GM23338 (cell line): ENCODE measurements at regions not wholly inside any gene's neighbourhood (a gene's known extent, or its start where the extent isn't known, plus 50 kb on each side); places are given as distances from the start of the nearest gene placed in this dataset.

Experiments used
- ATAC-seq: fragments of 200-7000 bp; cut with Tn5 transposase; 3 replicates; pipeline ENCODE4 v1.9.1; 2020
- DNase-seq: peaks from one replicate; pipeline ENCODE4 v3.0.0-alpha.2; 2015; ENCODE audit warnings: low spot score
- H2AFZ ChIP-seq: fragments of 200-600 bp; sonication (generic); 2 replicates; pipeline ENCODE4 v1.8.0; 2016; ENCODE audit warnings: antibody characterized with exemption, mild to moderate bottlenecking, moderate library complexity
- H3F3A ChIP-seq: fragments of 200-600 bp; sonication (generic); replicated peaks from 2 replicates; pipeline ENCODE4 v1.8.0; 2017; ENCODE audit warnings: antibody characterized with exemption, mixed run types, low read depth
- H3K27ac ChIP-seq: fragments of 200-600 bp; sonication (generic); 2 replicates; pipeline ENCODE4 v1.6.1; 2016; ENCODE audit warnings: low read depth
- H3K27me3 ChIP-seq: fragments of 200-600 bp; sonication (generic); 2 replicates; pipeline ENCODE4 v1.8.0; 2016; ENCODE audit warnings: mild to moderate bottlenecking, mixed run types, moderate library complexity; ENCODE audit not compliant: insufficient read depth
- H3K36me3 ChIP-seq: fragments of 200-600 bp; sonication (generic); 2 replicates; pipeline ENCODE4 v1.8.0; 2016; ENCODE audit warnings: mild to moderate bottlenecking; ENCODE audit not compliant: insufficient read depth
- H3K4me1 ChIP-seq: fragments of 200-600 bp; sonication (generic); 2 replicates; pipeline ENCODE4 v1.8.0; 2016; ENCODE audit warnings: mild to moderate bottlenecking, moderate library complexity; ENCODE audit not compliant: insufficient read depth
- H3K4me2 ChIP-seq: fragments of 200-600 bp; sonication (generic); 2 replicates; pipeline ENCODE4 v1.7.1; 2017; ENCODE audit warnings: mixed run types
- H3K4me3 ChIP-seq: fragments of 200-600 bp; sonication (generic); 2 replicates; pipeline ENCODE4 v1.6.1; 2016; ENCODE audit warnings: mixed run types
- H3K79me2 ChIP-seq: fragments of 200-600 bp; sonication (generic); replicated peaks from 2 replicates; pipeline ENCODE4 v1.8.0; 2017; ENCODE audit warnings: mild to moderate bottlenecking; ENCODE audit not compliant: insufficient read depth
- H3K9me2 ChIP-seq: fragments of 200-600 bp; sonication (generic); 2 replicates; pipeline ENCODE4 v1.8.0; 2017; ENCODE audit not compliant: insufficient read depth
- H4K20me1 ChIP-seq: fragments of 200-600 bp; sonication (generic); replicated peaks from 2 replicates; pipeline ENCODE4 v1.8.0; 2017; ENCODE audit warnings: mild to moderate bottlenecking; ENCODE audit not compliant: insufficient read depth
- H3K27ac Mint-ChIP-seq: 2 replicates; pipeline ENCODE4 v1.8.0; 2020; ENCODE audit warnings: inconsistent platforms, mild to moderate bottlenecking, moderate library complexity, mixed read lengths
- H3K27me3 Mint-ChIP-seq: 3 replicates; pipeline ENCODE4 v1.8.0; 2022; ENCODE audit warnings: low read depth, mild to moderate bottlenecking, moderate library complexity, mixed read lengths, inconsistent platforms; ENCODE audit not compliant: insufficient read depth, poor library complexity
- H3K36me3 Mint-ChIP-seq: 3 replicates; pipeline ENCODE4 v1.8.0; 2021; ENCODE audit warnings: low read depth, mild to moderate bottlenecking, inconsistent platforms, moderate library complexity, mixed read lengths
- H3K4me1 Mint-ChIP-seq: 3 replicates; pipeline ENCODE4 v1.8.0; 2020; ENCODE audit warnings: mild to moderate bottlenecking, inconsistent platforms, mixed read lengths
- H3K4me3 Mint-ChIP-seq: 3 replicates; pipeline ENCODE4 v1.8.0; 2021; ENCODE audit warnings: moderate library complexity, mild to moderate bottlenecking, inconsistent platforms, mixed read lengths
- H3K9me3 Mint-ChIP-seq: 3 replicates; pipeline ENCODE4 v1.8.0; 2020; ENCODE audit warnings: moderate library complexity, mild to moderate bottlenecking, inconsistent platforms, mixed read lengths
- CREB1 ChIP-seq: fragments of 250-450 bp; sonication (Bioruptor Pico); IDR thresholded peaks from 2 replicates; pipeline ENCODE4 v1.5.0; 2020; ENCODE audit warnings: low read depth, mild to moderate bottlenecking, moderate library complexity
- EZH2 ChIP-seq: fragments of 200-600 bp; sonication (generic); IDR thresholded peaks from one replicate; pipeline ENCODE4 v1.8.0; 2017; ENCODE audit warnings: antibody characterized with exemption, mild to moderate bottlenecking, low read depth; ENCODE audit not compliant: unreplicated experiment
- EZH2phosphoT487 ChIP-seq: fragments of 200-600 bp; sonication (generic); IDR thresholded peaks from one replicate; pipeline ENCODE4 v1.8.1; 2018; ENCODE audit warnings: antibody characterized with exemption; ENCODE audit not compliant: unreplicated experiment
- JUNB ChIP-seq: IDR thresholded peaks from one replicate; pipeline ENCODE4 v1.6.1; 2016; ENCODE audit warnings: antibody characterized with exemption; ENCODE audit not compliant: unreplicated experiment
- NANOG ChIP-seq: IDR thresholded peaks from 2 replicates; pipeline ENCODE4 v1.6.1; 2016; ENCODE audit warnings: antibody characterized with exemption, borderline replicate concordance
- POLR2AphosphoS5 ChIP-seq: IDR thresholded peaks from 2 replicates; pipeline ENCODE4 v1.6.1; 2016; ENCODE audit warnings: antibody characterized with exemption, low read depth
- STAT1 ChIP-seq: IDR thresholded peaks from one replicate; pipeline ENCODE4 v1.6.1; 2016; ENCODE audit warnings: antibody characterized with exemption; ENCODE audit not compliant: unreplicated experiment
- ZNF331 ChIP-seq: fragments of 250-450 bp; sonication (Bioruptor Pico); IDR thresholded peaks from 2 replicates; pipeline ENCODE4 v1.5.0; 2020; ENCODE audit warnings: low read depth, mild to moderate bottlenecking, moderate library complexity
- TF ChIP-seq, protein P1 (sequence below): IDR thresholded peaks from one replicate; pipeline ENCODE4 v1.6.1; 2018; ENCODE audit warnings: antibody characterized with exemption; ENCODE audit not compliant: unreplicated experiment
- TF ChIP-seq, protein P2 (sequence below): IDR thresholded peaks from 2 replicates; pipeline ENCODE4 v1.6.1; 2016; ENCODE audit warnings: antibody characterized with exemption
- TF ChIP-seq, protein P3 (sequence below): fragments of 250-450 bp; sonication (Bioruptor Pico); IDR thresholded peaks from 2 replicates; pipeline ENCODE4 v1.5.0; 2020; ENCODE audit warnings: mild to moderate bottlenecking, moderate library complexity
- TF ChIP-seq, protein P4 (sequence below), 2 experiments: fragments of 200-600 bp in 1 of 2; sonication (generic) in 1 of 2; conservative IDR thresholded peaks; 2 replicates each; pipeline versions ENCODE4 v1.5.1 to v1.6.1; 2016 to 2017; ENCODE audit warnings: antibody characterized with exemption in 2 of 2, low read depth in 2 of 2, mild to moderate bottlenecking in 2 of 2, moderate library complexity in 1 of 2

DNA sequence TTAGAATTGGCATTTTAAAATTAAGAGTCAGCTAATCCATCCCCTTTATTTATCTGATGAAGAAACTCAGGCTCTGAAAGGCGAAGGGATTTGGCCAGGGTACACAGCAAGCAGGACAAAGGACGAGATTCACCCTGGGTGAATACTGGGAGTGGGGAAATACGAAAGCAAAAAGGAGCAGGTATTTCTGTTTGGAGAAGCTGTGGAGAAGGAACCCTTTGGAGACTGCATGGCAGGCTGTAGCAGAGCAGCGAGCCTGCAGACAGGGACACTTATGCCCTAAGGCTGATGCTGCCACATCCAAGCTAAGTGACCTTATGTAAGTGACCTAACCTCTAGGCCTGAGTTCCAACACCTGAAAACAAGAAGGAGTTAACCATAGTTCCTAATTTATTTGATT lies 207.2 kb upstream of the C1orf87 start (continued):
- TF ChIP-seq, protein P1, sequence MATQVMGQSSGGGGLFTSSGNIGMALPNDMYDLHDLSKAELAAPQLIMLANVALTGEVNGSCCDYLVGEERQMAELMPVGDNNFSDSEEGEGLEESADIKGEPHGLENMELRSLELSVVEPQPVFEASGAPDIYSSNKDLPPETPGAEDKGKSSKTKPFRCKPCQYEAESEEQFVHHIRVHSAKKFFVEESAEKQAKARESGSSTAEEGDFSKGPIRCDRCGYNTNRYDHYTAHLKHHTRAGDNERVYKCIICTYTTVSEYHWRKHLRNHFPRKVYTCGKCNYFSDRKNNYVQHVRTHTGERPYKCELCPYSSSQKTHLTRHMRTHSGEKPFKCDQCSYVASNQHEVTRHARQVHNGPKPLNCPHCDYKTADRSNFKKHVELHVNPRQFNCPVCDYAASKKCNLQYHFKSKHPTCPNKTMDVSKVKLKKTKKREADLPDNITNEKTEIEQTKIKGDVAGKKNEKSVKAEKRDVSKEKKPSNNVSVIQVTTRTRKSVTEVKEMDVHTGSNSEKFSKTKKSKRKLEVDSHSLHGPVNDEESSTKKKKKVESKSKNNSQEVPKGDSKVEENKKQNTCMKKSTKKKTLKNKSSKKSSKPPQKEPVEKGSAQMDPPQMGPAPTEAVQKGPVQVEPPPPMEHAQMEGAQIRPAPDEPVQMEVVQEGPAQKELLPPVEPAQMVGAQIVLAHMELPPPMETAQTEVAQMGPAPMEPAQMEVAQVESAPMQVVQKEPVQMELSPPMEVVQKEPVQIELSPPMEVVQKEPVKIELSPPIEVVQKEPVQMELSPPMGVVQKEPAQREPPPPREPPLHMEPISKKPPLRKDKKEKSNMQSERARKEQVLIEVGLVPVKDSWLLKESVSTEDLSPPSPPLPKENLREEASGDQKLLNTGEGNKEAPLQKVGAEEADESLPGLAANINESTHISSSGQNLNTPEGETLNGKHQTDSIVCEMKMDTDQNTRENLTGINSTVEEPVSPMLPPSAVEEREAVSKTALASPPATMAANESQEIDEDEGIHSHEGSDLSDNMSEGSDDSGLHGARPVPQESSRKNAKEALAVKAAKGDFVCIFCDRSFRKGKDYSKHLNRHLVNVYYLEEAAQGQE: no peak

DNA sequence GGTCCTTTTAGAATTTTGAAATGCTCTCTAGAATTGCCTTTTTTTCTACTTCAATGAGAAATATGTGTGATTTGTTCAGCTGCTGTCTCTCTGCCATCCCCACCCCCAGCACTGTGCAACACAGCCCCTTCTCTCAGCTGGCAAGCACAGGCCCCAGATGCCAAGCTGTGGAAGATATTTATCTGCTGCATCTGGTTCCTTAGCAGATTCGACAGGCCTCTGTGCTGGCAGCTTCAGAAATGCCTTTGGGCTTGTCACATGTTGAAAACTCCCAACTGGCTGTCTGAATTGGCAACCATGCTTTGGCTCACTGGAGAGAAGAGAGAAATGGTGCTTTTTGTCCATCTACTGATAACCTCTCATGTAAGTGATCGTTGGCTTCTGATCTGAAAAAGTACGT lies 206.7 kb upstream of the C1orf87 start:
- ATAC-seq (no peak), DNase-seq (no peak)
- Histone ChIP-seq H3K27ac (no peak overlapping the region), H3K4me3 (no peak overlapping the region), H3K4me1 (no peaks in the 10 kb centered on the region), H3F3A (no peaks in the 10 kb centered on the region), H3K79me2 (no peaks in the 10 kb centered on the region), H3K36me3 (no peaks in the 10 kb centered on the region), H2AFZ (peak overlapping the region; percentile 2), H4K20me1 (no peaks in the 10 kb centered on the region), H3K4me2 (no peak overlapping the region), H3K9me2 (no peaks in the 10 kb centered on the region), H3K27me3 (no peaks in the 10 kb centered on the region)
- H3K9me3 Mint-ChIP-seq: no peaks in the 10 kb centered on the region
- peaks cover 4% of the 10 kb centered on the region for H3K27me3 Mint-ChIP-seq
- no peaks in the 10 kb centered on the region for H3K36me3 Mint-ChIP-seq
- H3K27ac Mint-ChIP-seq: no peak overlapping the region
- H3K4me1 Mint-ChIP-seq: peaks cover 6% of the 10 kb centered on the region; the same call in 2 of the 3 replicates
- H3K4me3 Mint-ChIP-seq: no peak overlapping the region
- TF ChIP-seq, protein P2, sequence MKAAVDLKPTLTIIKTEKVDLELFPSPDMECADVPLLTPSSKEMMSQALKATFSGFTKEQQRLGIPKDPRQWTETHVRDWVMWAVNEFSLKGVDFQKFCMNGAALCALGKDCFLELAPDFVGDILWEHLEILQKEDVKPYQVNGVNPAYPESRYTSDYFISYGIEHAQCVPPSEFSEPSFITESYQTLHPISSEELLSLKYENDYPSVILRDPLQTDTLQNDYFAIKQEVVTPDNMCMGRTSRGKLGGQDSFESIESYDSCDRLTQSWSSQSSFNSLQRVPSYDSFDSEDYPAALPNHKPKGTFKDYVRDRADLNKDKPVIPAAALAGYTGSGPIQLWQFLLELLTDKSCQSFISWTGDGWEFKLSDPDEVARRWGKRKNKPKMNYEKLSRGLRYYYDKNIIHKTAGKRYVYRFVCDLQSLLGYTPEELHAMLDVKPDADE: no peak
- TF ChIP-seq CREB1 (CRISPR knock-in tag): no peak
- no peak for TF ChIP-seq EZH2
- TF ChIP-seq NANOG: no peak
- no peak for TF ChIP-seq ZNF331 (CRISPR knock-in tag)
- TF ChIP-seq, protein P3, sequence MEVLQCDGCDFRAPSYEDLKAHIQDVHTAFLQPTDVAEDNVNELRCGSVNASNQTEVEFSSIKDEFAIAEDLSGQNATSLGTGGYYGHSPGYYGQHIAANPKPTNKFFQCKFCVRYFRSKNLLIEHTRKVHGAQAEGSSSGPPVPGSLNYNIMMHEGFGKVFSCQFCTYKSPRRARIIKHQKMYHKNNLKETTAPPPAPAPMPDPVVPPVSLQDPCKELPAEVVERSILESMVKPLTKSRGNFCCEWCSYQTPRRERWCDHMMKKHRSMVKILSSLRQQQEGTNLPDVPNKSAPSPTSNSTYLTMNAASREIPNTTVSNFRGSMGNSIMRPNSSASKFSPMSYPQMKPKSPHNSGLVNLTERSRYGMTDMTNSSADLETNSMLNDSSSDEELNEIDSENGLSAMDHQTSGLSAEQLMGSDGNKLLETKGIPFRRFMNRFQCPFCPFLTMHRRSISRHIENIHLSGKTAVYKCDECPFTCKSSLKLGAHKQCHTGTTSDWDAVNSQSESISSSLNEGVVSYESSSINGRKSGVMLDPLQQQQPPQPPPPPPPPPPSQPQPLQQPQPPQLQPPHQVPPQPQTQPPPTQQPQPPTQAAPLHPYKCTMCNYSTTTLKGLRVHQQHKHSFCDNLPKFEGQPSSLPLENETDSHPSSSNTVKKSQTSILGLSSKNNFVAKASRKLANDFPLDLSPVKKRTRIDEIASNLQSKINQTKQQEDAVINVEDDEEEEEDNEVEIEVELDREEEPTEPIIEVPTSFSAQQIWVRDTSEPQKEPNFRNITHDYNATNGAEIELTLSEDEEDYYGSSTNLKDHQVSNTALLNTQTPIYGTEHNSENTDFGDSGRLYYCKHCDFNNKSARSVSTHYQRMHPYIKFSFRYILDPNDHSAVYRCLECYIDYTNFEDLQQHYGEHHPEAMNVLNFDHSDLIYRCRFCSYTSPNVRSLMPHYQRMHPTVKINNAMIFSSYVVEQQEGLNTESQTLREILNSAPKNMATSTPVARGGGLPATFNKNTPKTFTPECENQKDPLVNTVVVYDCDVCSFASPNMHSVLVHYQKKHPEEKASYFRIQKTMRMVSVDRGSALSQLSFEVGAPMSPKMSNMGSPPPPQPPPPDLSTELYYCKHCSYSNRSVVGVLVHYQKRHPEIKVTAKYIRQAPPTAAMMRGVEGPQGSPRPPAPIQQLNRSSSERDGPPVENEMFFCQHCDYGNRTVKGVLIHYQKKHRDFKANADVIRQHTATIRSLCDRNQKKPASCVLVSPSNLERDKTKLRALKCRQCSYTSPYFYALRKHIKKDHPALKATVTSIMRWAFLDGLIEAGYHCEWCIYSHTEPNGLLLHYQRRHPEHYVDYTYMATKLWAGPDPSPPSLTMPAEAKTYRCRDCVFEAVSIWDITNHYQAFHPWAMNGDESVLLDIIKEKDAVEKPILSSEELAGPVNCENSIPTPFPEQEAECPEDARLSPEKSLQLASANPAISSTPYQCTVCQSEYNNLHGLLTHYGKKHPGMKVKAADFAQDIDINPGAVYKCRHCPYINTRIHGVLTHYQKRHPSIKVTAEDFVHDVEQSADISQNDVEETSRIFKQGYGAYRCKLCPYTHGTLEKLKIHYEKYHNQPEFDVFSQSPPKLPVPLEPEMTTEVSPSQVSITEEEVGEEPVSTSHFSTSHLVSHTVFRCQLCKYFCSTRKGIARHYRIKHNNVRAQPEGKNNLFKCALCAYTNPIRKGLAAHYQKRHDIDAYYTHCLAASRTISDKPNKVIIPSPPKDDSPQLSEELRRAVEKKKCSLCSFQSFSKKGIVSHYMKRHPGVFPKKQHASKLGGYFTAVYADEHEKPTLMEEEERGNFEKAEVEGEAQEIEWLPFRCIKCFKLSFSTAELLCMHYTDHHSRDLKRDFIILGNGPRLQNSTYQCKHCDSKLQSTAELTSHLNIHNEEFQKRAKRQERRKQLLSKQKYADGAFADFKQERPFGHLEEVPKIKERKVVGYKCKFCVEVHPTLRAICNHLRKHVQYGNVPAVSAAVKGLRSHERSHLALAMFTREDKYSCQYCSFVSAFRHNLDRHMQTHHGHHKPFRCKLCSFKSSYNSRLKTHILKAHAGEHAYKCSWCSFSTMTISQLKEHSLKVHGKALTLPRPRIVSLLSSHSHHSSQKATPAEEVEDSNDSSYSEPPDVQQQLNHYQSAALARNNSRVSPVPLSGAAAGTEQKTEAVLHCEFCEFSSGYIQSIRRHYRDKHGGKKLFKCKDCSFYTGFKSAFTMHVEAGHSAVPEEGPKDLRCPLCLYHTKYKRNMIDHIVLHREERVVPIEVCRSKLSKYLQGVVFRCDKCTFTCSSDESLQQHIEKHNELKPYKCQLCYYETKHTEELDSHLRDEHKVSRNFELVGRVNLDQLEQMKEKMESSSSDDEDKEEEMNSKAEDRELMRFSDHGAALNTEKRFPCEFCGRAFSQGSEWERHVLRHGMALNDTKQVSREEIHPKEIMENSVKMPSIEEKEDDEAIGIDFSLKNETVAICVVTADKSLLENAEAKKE: no peak
- TF ChIP-seq JUNB: no peak
- TF ChIP-seq EZH2phosphoT487: no peak
- TF ChIP-seq, protein P4, sequence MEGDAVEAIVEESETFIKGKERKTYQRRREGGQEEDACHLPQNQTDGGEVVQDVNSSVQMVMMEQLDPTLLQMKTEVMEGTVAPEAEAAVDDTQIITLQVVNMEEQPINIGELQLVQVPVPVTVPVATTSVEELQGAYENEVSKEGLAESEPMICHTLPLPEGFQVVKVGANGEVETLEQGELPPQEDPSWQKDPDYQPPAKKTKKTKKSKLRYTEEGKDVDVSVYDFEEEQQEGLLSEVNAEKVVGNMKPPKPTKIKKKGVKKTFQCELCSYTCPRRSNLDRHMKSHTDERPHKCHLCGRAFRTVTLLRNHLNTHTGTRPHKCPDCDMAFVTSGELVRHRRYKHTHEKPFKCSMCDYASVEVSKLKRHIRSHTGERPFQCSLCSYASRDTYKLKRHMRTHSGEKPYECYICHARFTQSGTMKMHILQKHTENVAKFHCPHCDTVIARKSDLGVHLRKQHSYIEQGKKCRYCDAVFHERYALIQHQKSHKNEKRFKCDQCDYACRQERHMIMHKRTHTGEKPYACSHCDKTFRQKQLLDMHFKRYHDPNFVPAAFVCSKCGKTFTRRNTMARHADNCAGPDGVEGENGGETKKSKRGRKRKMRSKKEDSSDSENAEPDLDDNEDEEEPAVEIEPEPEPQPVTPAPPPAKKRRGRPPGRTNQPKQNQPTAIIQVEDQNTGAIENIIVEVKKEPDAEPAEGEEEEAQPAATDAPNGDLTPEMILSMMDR (conservative IDR thresholded peaks at IDR 0.05; ENCODE audit: low read depth in 2 of 2): no peak
- TF ChIP-seq POLR2AphosphoS5: no peak
- no peak for TF ChIP-seq STAT1
